HG03108 (cell line): ENCODE measurements at regions not wholly inside any gene's neighbourhood (a gene's known extent, or its start where the extent isn't known, plus 50 kb on each side); places are given as distances from the start of the nearest gene placed in this dataset.

Experiments used
- ATAC-seq: cut with Tn5 transposase; IDR thresholded peaks from one replicate; pipeline ENCODE4 v1.9.1; 2021; ENCODE audit warnings: moderate library complexity; ENCODE audit not compliant: unreplicated experiment

DNA sequence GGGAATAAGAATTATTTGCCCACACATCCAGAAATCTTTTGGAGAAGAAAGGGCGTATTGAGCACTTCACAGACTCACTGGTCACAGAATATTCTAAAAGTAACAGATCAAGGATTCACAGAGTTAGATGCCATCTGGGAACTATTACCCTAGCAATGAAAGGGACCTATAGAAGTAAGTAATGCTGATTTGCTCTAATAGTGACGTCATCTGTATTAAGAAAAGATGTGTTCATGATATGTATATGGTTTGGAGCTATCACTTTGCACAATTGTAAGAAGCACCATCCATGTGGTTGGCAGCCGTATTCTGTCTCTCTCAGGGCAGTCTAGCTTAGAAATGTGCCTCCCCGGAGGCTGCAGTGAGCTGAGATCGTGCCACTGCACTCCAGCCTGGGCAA lies 52.8 kb upstream of the SV2C start:
- ATAC-seq = no peak

DNA sequence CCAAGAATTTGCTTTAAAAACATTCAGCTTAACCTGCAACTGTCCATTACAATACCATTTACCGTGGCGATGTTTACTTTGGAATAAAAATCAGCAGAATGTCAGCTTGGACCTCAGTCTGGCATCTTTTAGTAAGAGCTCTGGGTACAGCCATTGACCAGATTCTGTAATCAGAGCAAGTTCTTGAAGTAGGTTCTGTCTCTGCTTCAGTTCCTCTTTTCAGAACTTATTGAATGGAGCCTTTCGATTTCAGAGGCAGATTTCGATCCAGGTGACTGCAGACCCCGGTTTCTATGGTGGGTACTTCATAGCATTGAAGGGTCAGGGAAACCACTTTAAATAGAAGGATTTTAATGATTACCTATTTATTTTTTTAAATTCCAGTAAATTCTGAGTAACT lies 53.4 kb upstream of the SV2C start:
- no peak for ATAC-seq

DNA sequence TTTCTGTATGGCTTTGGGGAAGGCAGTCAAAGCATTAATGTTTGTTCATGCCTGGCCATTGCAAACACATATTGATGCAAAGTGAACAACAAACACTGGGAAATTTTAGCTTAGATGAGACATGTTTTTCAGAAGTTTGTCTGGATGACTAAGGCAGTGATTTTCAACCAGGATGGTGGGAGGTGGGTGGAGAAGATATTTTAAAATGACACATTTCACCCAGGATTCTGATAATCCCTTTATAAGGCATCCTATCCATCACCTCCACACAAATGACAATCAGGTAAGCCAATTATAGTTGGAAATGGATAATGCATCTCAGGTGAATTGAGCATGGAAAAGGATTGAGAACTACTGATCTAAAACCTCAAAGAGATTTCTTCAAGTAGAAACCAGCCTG lies 57.4 kb upstream of the SV2C start:
- ATAC-seq = no peak

DNA sequence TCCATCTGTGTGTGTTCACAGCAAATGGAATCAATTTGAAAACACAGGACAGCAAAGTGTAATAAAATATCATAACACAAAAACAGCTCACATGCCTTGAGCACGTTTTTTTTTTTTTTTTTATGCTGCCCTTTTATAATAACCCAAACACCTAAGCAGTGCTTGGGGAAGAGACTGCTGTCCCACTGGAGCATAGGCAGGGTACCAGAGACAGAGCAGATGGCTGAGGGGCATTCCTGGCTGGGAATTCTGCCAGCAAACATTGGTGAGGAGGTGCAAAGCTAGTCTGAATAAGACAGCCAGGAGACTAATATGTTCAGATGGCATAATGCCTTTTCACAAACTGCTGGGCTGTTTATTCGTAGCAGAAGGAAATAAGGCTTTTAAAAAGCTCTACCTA lies 58.1 kb upstream of the SV2C start:
- no peak for ATAC-seq

DNA sequence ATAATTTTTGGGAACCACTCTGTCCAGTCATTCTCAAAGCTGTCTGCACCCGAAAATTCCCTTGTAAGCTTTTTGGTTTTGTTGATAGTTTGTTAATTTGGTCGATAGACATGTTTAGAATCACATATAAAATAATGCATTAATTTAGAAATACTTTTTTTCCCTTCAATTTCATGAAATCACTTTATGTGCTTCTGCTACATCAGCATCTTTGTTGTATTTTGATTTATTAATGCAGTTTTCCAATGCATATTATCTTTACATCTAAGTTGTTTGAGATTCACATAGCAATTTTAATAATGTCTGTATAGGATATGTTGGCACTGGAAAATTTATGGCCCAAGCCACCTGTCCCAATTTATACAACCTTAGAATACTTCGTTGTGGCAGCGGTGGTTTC lies 60.6 kb upstream of the SV2C start:
- ATAC-seq = no peak

DNA sequence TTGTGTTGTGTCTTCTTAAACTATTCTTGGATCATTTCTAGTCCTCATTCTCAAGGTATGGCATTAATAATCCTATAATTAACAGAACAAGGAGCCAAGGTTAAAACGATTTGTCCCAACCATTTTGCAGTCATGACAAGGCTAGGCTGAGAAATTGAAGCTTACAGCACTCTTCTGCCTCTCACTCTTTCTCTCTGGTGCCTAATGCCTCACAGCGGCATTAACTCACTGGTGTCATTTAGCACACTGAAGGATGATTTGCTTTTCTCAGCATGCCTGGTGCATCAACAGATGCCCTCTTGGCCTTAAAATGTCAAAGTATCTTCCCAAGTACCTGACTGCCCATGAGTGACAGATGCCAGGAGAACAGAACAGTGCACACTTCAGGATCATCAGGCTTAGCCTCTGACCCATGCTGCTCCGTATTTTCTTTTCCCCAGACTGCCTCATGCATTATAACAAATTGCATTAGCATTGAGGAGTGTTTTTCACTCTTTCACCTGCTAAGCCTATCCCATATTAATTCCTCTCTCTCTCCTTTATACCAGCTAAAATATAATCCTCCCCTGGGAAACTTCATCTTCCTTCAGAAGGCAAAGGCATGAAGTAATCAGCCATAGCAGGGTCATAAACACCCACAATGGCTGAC lies 61.1 kb upstream of the SV2C start:
- no peak for ATAC-seq

DNA sequence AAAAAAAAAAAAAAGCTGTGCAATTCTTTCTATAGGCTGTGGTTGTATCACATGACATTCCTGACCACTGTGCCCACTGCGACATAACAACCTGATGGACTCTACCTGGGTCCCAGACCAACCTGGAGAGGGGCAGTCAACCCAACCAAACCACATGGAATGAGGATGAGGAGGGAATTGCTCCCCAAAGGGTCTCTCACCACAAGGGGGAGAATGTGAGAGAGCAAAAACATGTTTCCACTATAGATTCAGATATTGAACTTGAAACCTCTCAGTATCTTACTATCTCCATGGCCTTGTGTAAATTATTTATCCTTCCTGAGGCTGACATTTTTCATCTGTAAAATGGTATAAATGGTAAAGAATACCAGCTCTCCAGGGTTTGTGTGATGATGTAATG lies 66.9 kb upstream of the SV2C start:
- ATAC-seq = no peak

DNA sequence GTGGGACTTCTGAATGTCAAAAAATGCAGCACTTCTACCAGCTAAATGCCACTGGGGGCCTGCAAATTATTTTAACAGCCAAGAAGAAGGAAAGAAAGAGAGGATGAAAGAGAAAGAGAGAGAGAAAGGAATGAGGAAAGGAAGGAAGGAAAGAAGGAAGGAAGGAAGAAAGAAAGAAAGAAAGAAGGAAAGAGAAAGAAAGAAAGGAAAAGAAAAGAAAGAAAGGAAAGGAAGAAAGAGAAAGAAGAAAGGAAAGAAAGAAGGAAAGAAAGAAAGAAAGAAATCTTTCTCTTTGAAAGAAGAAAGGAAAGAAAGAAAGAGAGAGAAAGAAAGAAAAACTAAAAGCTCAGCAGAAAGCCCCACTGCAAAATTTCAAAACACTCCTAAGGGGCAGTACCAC lies 69.2 kb upstream of the SV2C start:
- no peak for ATAC-seq

DNA sequence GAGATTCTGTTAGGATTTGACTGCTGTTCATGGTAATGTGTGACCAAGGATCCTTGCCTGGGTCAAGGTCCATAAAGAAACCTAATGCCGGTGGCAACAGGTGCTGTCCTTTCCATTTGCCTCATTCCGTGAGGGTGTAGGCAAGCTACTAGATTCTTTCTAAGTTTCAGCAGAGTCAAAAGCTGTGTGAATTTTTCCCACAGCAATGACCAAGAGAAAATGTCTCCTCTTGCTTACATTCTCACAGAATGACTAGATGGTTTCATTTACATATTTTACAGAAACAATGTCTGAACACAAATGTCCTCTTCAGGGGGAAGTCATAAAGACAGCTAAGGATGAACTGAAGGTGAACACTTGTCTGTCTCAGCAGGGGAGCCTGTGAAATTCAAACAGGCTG lies 75.3 kb upstream of the SV2C start:
- no peak for ATAC-seq

DNA sequence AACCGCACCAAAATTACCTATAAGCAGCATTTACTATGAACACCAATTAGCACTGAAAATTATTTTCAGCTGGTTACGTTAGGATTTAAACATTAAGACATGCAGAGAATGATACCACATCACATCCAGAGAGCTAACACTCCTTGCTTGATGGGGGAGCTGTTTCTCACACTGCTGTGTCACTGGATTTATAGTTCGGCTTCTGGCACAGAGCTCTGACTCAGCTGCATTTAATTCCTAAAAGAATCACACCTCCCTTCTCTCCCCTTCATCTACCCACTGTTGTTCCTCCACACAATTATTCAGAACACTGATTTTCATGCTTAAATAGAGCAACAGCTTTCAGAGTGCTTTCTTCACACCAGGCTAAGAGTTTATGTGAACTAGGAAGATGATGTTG lies 82.6 kb upstream of the SV2C start:
- no peak for ATAC-seq

DNA sequence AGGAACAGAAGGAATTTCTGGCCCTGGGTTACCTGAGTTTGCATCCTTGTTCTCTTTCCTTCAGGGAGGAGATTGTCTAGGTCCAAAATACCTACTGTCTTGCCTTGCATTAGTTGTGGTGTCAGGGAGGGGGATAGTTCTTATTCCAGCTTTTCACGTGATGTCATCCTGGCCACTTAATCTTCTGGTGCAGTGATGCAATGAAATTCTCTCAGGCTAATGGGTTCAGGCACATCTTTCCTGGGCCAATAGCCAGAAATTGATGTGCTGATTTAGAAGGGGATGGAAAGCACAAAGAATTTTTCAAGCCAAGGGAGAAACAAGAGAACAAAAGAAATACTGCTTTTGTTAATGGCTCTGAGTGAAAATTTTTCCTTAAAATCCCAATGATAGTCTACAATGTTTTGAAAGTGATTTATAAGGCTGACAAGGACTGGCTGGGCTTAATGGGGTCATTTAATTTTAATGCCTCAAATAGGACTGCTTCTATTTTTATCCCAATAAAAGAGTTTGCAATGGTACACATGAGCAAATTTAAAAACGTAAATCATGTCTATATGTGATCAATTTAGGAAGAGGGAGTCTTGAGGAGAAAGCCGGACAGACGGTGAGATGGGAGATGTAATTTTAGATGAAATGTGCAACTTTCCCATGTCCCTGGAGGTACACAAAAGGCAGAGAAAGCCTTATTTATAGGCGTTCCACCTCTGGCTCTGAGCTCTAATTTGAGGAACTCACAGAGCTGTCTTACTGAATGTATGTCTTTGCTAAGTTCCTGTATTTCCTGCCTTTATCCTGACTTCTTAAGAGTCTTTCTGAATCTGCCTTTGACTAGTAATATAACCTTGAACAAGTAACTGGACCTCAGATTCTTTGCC lies 89.3 kb upstream of the SV2C start:
- no peak for ATAC-seq

DNA sequence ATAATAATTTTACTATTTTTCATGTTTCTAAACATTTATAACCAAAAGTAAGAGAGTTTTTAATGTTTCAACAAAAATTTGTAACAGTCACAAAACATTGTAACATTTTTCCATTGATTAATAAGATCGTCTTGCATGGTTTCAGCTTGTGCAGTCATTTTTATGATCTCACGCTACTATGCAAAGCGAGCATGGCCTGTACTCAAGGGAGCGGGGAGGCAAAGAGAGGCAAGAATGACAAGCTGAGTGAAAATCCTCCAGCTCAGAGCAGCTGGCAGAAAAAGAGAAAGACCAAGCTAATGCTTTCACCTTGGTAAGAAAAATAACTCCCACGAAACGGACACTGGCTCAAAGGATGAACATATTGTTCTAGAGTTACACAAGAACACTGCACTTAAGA lies 90.0 kb upstream of the SV2C start:
- no peak for ATAC-seq

DNA sequence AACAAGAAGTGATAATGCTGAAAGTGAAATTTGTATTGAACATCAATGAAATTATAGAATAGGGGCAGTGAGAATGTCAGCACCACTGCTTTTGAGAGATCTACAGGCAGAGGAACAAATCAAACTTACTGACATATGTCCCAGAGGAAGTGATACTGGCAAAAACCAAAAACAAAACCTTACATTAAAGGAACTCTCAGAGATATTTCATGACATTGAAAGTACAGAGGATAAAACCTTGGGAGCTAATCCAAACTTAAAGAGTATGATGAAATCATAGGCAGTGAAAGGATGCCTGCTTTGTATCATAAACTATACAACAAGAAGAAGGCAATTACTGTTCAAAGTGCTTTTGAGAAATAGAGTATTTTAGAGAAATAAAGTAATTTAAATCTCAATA lies 90.4 kb upstream of the SV2C start:
- no peak for ATAC-seq

DNA sequence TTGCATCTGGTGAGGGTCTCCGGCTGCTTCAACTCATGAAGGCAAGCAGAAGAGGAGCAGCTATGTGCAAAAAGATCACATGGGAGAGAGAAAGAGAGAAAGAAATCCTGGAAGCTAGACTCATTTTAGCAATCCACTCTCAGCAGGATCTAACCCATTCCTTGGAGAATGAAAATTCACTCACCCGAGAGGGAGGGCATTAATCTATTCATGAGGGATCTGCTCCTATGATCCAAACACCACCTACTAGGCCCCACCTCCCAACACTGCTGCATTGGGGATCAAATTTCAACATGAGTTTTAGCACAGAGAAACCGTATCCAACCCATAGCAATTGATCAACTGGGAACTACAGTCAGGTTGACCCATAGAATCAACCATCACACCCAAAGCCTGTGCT lies 98.1 kb upstream of the SV2C start:
- no peak for ATAC-seq

DNA sequence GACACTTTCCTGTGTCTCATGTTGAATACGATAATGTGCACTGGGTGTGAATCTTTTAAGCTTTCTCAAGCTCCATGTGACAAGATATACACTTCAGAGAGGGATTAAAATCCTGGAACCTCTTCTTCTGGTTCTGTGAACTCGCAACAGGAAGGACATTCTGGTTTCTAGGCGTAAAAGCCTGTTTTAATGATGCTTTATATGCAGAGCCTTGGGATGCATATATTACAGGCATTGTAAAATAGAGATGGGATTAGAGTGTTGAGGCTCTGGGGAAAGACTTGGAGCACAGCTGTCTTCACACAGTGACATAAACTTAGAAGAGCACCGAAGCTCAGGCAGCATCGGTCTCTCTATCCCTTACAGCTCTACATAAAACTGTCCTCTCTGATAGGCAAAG lies 107.7 kb upstream of the SV2C start:
- ATAC-seq = no peak

DNA sequence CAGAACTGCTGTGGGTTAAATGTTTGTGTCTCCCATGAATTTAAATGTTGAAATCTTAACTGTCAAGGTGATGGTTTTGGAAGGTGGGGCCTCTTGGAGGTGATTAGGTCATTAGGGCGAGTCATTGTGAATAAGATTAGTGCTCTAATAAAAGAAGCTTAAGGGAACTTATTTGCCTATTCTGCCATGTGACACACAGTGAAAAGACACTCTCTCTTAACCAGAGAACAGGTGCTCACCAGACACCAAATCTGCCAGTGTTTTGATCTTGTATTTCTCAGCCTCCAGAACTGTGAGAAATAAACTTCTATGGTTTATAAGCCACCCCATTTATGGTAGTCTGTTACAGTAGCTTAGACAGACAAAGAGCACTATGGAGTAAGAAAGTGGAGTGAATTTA lies 117.9 kb upstream of the SV2C start:
- ATAC-seq = no peak

DNA sequence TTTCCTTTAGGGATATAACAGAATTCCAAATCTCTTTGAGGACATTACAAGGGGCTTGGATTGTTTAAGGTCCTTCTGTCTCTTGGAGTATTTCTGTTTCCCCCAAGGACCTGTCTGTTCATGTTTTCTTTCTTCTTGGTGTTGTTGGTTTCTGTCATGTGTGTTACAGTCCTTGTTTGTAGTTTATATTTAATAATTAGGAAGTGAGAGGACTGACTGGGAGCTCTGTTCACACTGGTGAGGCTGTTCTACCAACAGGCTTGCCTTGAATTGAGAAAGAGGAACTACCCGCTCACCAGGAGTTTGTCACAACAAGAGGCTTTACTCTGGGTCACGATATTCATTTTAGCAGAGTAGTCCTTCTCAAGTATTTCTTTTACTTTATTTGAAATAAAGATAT lies 119.2 kb upstream of the SV2C start:
- ATAC-seq = peak; percentile 82

DNA sequence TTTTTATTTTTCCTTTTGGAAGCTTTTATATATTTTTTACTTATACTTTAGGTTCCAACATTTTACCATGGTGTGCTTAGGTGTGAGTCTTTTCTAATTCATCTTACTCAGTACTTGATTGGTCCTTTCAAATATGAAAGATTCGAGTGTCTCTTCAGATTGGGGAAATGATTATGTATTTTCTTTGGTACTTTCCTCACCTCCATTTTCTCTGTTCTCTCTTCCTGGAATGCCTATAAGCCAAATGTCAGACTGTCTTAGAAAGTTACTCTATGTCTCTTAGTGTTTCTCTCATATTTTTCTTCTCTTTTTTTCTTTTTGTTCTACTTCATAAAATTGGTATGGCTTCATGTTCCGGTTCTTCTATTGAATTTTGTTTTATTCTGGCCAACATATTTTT lies 119.6 kb upstream of the SV2C start:
- ATAC-seq = no peak

DNA sequence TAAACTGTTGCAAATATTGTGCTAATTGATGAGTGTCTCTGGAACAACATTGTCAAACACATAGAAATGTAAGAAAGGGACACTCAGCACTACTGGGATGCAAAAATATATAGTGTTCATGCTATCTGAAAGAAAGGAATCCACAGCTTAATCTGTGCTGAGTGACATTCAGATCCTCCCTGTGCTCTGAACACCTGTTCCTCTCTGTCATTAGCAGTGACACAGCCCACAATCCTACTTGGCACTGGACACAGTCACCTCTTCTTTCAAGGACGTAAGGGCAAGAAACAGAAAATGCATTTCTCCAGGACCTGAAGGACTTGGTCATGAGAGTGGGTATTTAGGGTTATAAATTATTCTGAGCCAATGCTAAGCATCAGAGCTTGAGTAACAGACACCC lies 121.4 kb upstream of the SV2C start:
- no peak for ATAC-seq

DNA sequence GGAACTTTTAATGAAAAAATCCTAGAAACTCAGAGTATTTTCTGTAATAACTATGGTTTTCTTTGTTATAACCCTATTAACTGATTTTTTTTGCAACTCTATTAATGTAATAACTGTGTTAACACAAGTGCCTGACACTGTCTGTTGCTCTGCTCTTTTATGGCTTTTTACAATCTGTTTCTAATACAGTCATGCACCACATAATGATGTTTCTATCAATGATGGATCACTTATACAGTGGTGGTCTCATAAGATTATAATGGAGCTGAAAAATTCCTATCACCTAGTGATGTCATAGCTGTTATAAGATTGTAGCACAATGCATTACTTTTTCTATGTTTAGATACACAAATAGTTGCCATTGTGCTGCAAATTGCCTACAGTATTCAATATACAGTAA lies 123.1 kb upstream of the SV2C start:
- no peak for ATAC-seq

DNA sequence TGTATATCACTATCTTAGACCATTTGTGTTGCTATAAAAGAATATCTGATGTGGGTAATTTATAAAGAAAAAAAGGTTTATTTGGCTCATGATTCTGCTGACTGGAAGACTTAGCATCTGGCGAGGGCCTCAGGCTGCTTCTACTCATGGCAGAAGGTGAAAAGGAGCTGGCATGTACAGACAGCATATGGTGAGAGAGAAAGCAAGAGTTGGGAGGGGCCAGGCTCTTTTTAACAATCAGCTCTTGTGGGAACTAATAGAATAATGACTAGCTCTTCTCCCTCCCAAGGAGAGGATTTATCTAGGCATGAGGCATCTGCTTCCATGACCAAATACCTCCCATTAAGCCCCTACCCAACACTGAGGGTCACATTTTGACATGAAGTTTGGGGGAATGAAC lies 130.2 kb upstream of the SV2C start:
- no peak for ATAC-seq

DNA sequence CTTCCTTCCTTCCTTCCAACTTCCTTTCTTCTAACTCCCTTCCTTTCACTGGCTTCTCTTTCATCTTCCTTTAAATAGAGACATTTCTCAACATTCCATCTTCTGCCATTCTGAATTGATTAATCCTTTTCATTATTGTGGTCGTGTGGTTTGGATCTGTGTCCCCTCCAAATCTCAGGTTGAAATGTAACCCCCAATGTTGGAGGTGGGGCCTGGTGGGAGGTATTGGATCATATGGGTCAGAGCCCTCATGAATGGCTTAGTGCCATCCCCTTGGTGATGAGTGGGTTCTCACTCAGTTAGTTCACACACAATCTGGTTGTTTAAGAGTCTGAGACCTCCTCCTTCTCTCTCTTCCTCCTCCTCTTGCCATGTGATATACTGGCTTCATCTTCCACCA lies 130.9 kb upstream of the SV2C start:
- no peak for ATAC-seq

DNA sequence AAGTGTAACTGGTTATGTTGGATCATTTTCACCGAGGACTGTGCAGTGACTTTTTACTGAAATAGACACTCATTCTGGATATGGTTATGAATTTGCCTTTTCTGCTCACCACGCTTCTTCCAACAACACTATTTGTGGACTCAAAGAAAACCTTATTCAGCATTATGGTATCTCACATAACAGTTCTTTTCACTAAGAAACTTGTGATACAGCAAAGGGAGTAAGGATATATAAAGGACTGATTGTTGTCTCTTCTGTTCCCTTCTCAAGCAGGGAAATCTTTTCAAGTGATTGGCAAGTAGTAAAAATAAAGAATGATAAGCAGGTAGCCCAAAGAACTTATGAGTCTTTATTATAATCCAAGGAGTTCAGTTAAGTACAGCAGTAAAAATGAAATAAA lies 131.5 kb upstream of the SV2C start:
- no peak for ATAC-seq
